ENCODE measurements at regions not wholly inside any gene's neighbourhood (a gene's known extent, or its start where the extent isn't known, plus 50 kb on each side); places are given as distances from the start of the nearest gene placed in this dataset.

DNA sequence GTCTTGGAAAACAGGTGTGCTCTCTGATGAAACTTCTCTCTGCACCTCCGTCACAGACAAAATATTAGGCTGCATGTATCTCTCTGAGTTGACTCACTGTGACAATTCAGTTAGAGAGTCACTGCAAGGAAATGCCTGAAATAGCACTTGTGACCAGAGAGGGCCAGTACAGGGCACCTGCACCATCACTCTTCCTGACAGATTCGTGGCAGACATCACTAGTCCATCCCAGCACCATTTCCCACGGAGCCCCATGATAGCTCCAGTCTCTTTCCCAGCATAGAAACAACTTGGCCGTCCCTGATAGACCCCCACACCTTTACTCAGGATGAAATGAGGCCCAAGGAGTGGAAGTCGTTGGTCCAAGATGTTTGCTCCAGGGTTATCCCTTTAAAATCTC, 73.3 kb upstream of the ISX start:
- peaks cover 2% of the 10 kb centered on the region for H3K9me3 ChIP-seq
- ATAC-seq (no peak), DNase-seq (no peak)
- TF ChIP-seq, protein P1, sequence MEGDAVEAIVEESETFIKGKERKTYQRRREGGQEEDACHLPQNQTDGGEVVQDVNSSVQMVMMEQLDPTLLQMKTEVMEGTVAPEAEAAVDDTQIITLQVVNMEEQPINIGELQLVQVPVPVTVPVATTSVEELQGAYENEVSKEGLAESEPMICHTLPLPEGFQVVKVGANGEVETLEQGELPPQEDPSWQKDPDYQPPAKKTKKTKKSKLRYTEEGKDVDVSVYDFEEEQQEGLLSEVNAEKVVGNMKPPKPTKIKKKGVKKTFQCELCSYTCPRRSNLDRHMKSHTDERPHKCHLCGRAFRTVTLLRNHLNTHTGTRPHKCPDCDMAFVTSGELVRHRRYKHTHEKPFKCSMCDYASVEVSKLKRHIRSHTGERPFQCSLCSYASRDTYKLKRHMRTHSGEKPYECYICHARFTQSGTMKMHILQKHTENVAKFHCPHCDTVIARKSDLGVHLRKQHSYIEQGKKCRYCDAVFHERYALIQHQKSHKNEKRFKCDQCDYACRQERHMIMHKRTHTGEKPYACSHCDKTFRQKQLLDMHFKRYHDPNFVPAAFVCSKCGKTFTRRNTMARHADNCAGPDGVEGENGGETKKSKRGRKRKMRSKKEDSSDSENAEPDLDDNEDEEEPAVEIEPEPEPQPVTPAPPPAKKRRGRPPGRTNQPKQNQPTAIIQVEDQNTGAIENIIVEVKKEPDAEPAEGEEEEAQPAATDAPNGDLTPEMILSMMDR (IDR thresholded peaks at IDR 0.05): no peak
- no peak overlapping the region for H3K4me3 ChIP-seq
- intact Hi-C loops (cut with DNase I, micrococcal nuclease): no loop called here
- H3K4me1 ChIP-seq (ENCODE audit: low read depth): no peaks in the 10 kb centered on the region
- no peaks in the 10 kb centered on the region for H3K36me3 ChIP-seq (ENCODE audit: low read depth)

DNA sequence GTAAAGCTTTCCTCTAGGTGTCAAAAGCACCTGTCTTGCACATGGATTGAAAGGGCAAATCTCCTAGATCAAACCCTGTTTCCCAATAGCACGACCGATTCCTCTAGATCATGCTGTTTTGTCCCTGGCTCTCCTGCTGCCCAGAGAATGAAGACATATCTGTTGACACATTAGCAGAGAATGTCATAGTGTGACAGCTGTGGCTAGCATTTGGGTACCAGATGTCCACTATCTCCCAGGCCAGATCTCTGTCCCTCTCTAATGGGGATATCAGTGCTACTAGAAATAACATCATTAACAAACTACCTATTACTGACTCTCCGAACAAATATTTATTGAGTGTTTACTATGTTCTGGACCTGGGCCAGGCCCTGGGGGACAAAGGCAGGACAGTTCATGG, 72.4 kb upstream of the ISX start:
- H3K36me3 ChIP-seq (ENCODE audit: low read depth): no peaks in the 10 kb centered on the region
- intact Hi-C loops (cut with DNase I, micrococcal nuclease): no loop called here
- H3K4me3 ChIP-seq: no peak overlapping the region
- TF ChIP-seq, protein P1 (IDR thresholded peaks at IDR 0.05): no peak
- H3K4me1 ChIP-seq (ENCODE audit: low read depth): no peaks in the 10 kb centered on the region
- DNase-seq (no peak), ATAC-seq (no peak)
- H3K9me3 ChIP-seq: no peaks in the 10 kb centered on the region

DNA sequence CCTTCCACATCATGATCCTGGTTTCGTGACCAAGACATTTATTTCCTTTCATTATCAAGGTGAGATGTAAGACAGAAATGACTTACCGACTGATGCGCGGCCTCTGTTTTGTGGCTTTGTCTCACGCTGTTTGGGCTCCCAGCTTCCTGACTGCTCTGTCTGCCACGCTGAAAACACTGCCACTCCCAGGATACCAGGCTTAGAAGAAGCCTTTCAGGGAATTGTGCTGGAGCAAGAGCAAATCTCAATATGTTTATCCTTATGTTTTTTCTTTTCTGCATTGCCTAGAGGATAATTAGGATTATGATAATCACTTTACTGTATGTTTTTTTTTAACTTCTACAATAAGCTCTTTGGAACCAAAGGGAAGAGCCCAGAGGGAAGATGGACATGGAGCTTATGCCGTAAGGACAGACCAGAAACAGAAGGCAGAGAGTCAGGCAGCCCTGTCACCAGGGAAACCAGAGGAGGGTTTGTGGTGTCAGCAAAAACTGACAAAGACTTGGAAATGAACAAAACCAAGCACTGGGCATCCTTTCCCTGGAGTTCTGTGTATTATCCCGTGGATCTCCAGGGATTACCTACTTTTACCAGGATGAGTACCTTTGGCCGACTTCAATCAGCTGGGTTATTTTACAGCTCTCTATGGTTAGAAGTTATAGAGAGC, 68.2 kb upstream of the ISX start:
- no peak for DNase-seq
- intact Hi-C loops (cut with DNase I, micrococcal nuclease): no loop called here
- TF ChIP-seq, protein P1 (IDR thresholded peaks at IDR 0.05): no peak
- H3K36me3 ChIP-seq (ENCODE audit: low read depth): no peaks in the 10 kb centered on the region
- H3K4me3 ChIP-seq: no peak overlapping the region
- ATAC-seq: no peak
- H3K9me3 ChIP-seq: no peaks in the 10 kb centered on the region
- no peaks in the 10 kb centered on the region for H3K4me1 ChIP-seq (ENCODE audit: low read depth)

DNA sequence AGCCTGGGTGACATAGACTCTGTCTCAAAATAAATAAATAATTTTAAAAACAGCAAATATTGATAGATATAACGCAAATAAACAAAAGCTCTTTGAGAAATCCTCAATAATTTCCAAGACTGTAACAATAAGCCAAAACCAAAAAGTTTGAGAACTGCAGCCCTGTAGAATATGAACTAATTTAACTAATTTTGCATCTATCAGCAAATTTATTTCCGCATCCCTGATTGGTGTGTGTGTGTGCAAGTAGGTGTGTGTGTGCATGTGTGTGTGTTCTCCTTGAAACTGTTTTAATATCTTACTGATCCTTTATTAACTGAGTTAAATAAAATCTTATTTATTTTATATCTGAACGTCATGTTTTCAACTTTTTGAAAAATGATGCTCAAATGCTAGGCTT, 67.0 kb upstream of the ISX start:
- ATAC-seq (no peak), DNase-seq (no peak)
- Histone ChIP-seq H3K4me3 (no peak overlapping the region), H3K4me1 (ENCODE audit: low read depth) (no peaks in the 10 kb centered on the region), H3K9me3 (no peaks in the 10 kb centered on the region), H3K36me3 (ENCODE audit: low read depth) (no peaks in the 10 kb centered on the region)
- TF ChIP-seq, protein P1 (IDR thresholded peaks at IDR 0.05): no peak
- intact Hi-C loops (cut with DNase I, micrococcal nuclease): no loop called here

DNA sequence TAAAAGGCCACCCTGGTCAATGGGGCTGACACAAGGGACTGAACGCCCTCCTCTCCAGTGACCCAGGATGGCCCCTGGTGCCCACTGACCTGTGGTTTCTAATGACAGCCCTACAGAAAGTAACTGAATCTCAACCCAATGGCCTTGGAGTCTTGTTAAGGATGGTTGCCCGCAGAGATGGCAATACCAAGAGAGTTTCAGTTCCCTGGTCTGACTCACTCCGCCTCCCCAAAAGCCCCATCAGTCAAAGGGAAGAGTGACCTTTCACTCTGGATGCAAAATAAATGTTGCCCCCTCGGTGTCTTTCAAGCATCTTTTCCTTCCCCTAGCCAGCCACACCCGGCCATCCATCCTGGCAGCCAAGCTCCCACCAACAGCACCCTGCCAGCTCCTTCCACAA, 57.7 kb upstream of the ISX start:
- intact Hi-C loops (cut with DNase I, micrococcal nuclease): no loop called here
- Histone ChIP-seq H3K9me3 (no peaks in the 10 kb centered on the region), H3K4me1 (ENCODE audit: low read depth) (no peaks in the 10 kb centered on the region), H3K36me3 (ENCODE audit: low read depth) (no peaks in the 10 kb centered on the region), H3K4me3 (no peak overlapping the region)
- ATAC-seq (no peak), DNase-seq (no peak)
- TF ChIP-seq, protein P1 (IDR thresholded peaks at IDR 0.05): no peak

DNA sequence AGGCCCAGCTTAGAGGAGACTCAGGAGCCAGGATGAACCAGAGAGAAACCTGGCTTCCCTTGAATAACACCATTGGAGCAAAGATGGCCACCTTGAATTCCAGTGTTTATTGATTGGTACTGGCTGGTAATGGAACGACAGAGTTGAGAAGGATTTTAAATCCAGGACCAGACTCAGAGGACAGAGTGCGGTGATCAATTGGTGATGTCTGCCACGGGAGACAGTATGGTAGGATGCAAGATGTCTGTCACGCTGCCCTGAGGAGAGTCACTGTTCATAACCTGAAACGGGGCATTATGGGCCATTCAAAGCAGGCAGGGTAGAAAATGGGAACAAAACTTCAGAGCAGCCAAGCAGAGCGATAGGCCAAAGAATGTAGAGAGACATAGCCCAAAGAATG, 55.4 kb upstream of the ISX start:
- Histone ChIP-seq H3K4me3 (no peak overlapping the region), H3K36me3 (ENCODE audit: low read depth) (no peaks in the 10 kb centered on the region), H3K4me1 (ENCODE audit: low read depth) (no peaks in the 10 kb centered on the region), H3K9me3 (no peaks in the 10 kb centered on the region)
- TF ChIP-seq, protein P1 (IDR thresholded peaks at IDR 0.05): no peak
- ATAC-seq (no peak), DNase-seq (no peak)
- intact Hi-C loops (cut with DNase I, micrococcal nuclease): no loop called here

Data from mucosa of descending colon (tissue), 3 donors.